Stimulated activated CD8-positive, alpha-beta memory T cell treated with anti-CD3 and anti-CD28 coated beads, Interleukin-12 subunit alpha, Interleukin-12 subunit beta, amount 100 ng/mL, for 24 hours (primary cell): ENCODE measurements at regions not wholly inside any gene's neighbourhood (a gene's known extent, or its start where the extent isn't known, plus 50 kb on each side); places are given as distances from the start of the nearest gene placed in this dataset.

Experiments
- DNase-seq: peaks from one replicate; pipeline ENCODE4 v3.0.0-alpha.2; 2020; ENCODE audit errors: extremely low read depth

DNA sequence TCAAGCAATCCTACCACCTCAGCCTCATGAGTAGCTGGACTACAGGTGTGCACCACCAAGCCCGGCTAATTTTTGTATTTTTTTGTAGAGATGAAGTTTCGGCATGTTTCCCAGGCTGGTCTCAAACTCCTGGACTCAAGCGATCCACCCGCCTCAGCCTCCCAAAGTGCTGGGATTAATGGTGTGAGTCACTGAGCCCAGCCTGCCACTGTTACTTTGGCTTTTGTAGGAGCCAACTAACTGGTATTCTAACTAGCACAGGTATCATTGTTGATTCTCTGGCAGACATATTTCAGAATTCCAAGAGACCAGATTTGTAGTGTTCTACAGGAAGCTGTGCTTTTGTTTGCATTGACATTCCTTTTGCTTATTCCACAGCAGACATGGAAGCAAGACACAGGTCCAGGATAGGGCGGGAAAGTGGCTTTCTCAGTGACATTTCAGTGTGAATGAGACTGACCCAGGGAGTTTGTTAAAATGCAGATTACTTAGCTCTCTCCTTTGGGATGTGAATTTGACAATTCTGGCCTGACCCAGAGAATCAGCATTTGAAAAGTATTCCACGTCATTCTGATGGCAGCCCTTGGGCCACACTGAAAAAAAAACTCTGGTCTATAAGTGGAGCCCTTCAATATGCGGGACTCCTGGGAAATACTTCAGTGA lies 52.2 kb upstream of the PAX6 start:
- no peak for DNase-seq

DNA sequence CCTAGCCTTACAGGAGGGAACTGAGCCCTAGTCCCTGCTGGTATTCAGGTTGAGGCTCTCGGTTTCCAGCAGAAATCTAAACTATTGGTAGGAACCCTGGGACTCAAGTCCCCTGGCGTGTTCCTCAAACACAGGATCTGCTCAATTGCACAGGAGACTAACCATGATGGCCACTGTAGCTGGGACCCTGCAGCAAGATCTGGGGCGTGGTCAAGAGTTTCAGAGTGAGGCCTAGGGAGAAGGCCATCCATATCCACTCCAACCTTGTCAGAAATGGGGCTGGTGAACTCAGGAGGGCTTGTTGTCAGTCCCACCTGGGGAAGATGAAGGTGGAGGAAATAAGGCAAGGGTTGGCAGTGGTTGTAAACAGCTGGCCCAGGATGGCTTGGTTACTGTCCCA lies 49.9 kb upstream of the PAX6 start:
- no peak for DNase-seq
